Adrenal gland (tissue), 9 donors: ENCODE measurements at regions not wholly inside any gene's neighbourhood (a gene's known extent, or its start where the extent isn't known, plus 50 kb on each side); places are given as distances from the start of the nearest gene placed in this dataset.
"Not testable (repeated sequence)": the region's sequence is repeated elsewhere in the genome, so short reads cannot be mapped to it uniquely, and the experiment has no call there.

Source experiments
- DNase-seq, 7 donors: peaks; one replicate each; pipeline ENCODE4 v3.0.0-alpha.2; 2019 to 2020
- H3K27ac ChIP-seq, 5 donors: fragments of 200-600 bp; sonication (generic) in 4 of 5; 1 replicate in 3 of 5; 2 replicates in 2 of 5; pipeline versions ENCODE4 v1.5.1 to v1.8.0; 2016 to 2020; ENCODE audit warnings: mild to moderate bottlenecking in 1 of 5
- H3K27me3 ChIP-seq: fragments of 200-600 bp; 2 replicates; pipeline ENCODE4 v1.8.0; 2021
- H3K36me3 ChIP-seq, 2 donors: fragments of 200-600 bp; replicated peaks in 1 of 2; 1 replicate in 1 of 2; 2 replicates in 1 of 2; pipeline versions ENCODE4 v1.5.1 to v1.8.0; 2018 to 2022
- H3K4me1 ChIP-seq, 2 donors: fragments of 200-600 bp; replicated peaks in 1 of 2; 1 replicate in 1 of 2; 2 replicates in 1 of 2; pipeline versions ENCODE4 v1.5.1 to v1.8.0; 2018 to 2021
- H3K4me3 ChIP-seq, 4 donors: fragments of 200-600 bp; sonication (generic) in 3 of 4; one replicate each; pipeline ENCODE4 v1.5.1; 2016 to 2018
- H3K9me3 ChIP-seq, 3 donors: fragments of 200-600 bp; sonication (generic) in 1 of 3; replicated peaks in 1 of 3; 1 replicate in 2 of 3; 2 replicates in 1 of 3; pipeline versions ENCODE4 v1.5.1 to v1.8.0; 2016 to 2021
- CTCF ChIP-seq, 6 experiments: fragments of 450-650 bp in 4 of 6; fragments of 200-600 bp in 2 of 6; sonication (generic) in 1 of 6; IDR thresholded peaks; 1 replicate in 5 of 6; 2 replicates in 1 of 6; pipeline versions ENCODE4 v1.5.1 to v1.8.0; 2016 to 2021; ENCODE audit warnings: antibody characterized with exemption in 6 of 6, mild to moderate bottlenecking in 2 of 6, moderate library complexity in 1 of 6
- POLR2A ChIP-seq, 2 donors: fragments of 450-650 bp; IDR thresholded peaks; one replicate each; pipeline ENCODE4 v1.6.1; 2017; ENCODE audit warnings: antibody characterized with exemption in 2 of 2, mild to moderate bottlenecking in 2 of 2, moderate library complexity in 1 of 2
- WGBS, 4 donors: extraction: QIAGEN DNeasy Blood & Tissue Kit in 2 of 4; methylation state at CpG; one replicate each; pipeline versions ENCODE4 v1.1.5 to v1.1.7; 2013 to 2017; 5-methylcytosine and 5-hydroxymethylcytosine counted together
- intact Hi-C, 2 donors: fragments of 100-400 bp; cut with DNase I; formaldehyde crosslinking; loops; one replicate each; pipeline versions ENCODE4 v1.14.1 to v1.15.0; 2022 to 2023
- donor health status: healthy with polysubstance abuse.
- donor health status: Bipolar disorder and iron deficiency.
- donor health status: DM: yes; HTN: yes; CAD: no.
- donor health status: DM: no; HTN: no; CAD: no.
- donor health status: DM: no; HTN: no; CAD: no.

GRCh38 chr13:87814403-87814802 lies 143.2 kb downstream of the SLITRK5 start:
- intact Hi-C loops = no loop called here
- WGBS, 4 donors = 43 to 52% (median 48%) methylated on average over 3 of the region's 3 CpGs
- no peaks in the 10 kb centered on the region for H3K27me3 ChIP-seq
- no peak overlapping the region for H3K4me3 ChIP-seq
- no peaks in the 10 kb centered on the region for H3K4me1 ChIP-seq
- H3K9me3 ChIP-seq = no peaks in the 10 kb centered on the region
- H3K36me3 ChIP-seq = no peaks in the 10 kb centered on the region
- no peak for TF ChIP-seq CTCF (IDR thresholded peaks at IDR 0.05)
- TF ChIP-seq POLR2A (IDR thresholded peaks at IDR 0.05) = no peak
- no peak for DNase-seq
- H3K27ac ChIP-seq = no peak overlapping the region

- TF ChIP-seq POLR2A (IDR thresholded peaks at IDR 0.05) (no peak), CTCF (IDR thresholded peaks at IDR 0.05) (no peak)
- H3K36me3 ChIP-seq = no peaks in the 10 kb centered on the region
- H3K4me3 ChIP-seq = no peak overlapping the region
- intact Hi-C loops = no loop called here
- H3K27me3 ChIP-seq = no peaks in the 10 kb centered on the region
- no peak for DNase-seq
- H3K4me1 ChIP-seq = no peaks in the 10 kb centered on the region
- H3K9me3 ChIP-seq = no peaks in the 10 kb centered on the region
- WGBS, 4 donors = 21 to 44% (median 33%) methylated on average over 1 of the region's 1 CpG
- no peak overlapping the region for H3K27ac ChIP-seq
These were observed 149.1 kb downstream of the SLITRK5 start for GRCh38 chr13:87820241-87820640.

- no peak for TF ChIP-seq CTCF (IDR thresholded peaks at IDR 0.05)
- no peak for TF ChIP-seq POLR2A (IDR thresholded peaks at IDR 0.05)
- H3K4me1 ChIP-seq = no peaks in the 10 kb centered on the region
- intact Hi-C loops = no loop called here
- DNase-seq = no peak
- WGBS, 4 donors = 76 to 82% (median 79%) methylated on average over 4 of the region's 4 CpGs
- H3K36me3 ChIP-seq = no peaks in the 10 kb centered on the region
- H3K9me3 ChIP-seq = no peaks in the 10 kb centered on the region
- no peak overlapping the region for H3K27ac ChIP-seq
- no peaks in the 10 kb centered on the region for H3K27me3 ChIP-seq
- H3K4me3 ChIP-seq = no peak overlapping the region
These were observed 150.3 kb downstream of the SLITRK5 start for GRCh38 chr13:87821512-87821911.

GRCh38 chr13:87826301-87826700 lies 155.1 kb downstream of the SLITRK5 start:
- DNase-seq, H3K27me3 ChIP-seq, H3K9me3 ChIP-seq, H3K27ac ChIP-seq, H3K4me1 ChIP-seq, intact Hi-C loops, H3K4me3 ChIP-seq, H3K36me3 ChIP-seq: not testable (repeated sequence)
- 58 to 73% (median 63%) methylated on average over 2 of the region's 2 CpGs for WGBS, 4 donors

- H3K4me3 ChIP-seq = no peak overlapping the region
- H3K27ac ChIP-seq = no peak overlapping the region
- intact Hi-C loops = no loop called here
- DNase-seq = no peak
- no peaks in the 10 kb centered on the region for H3K9me3 ChIP-seq
- TF ChIP-seq CTCF (IDR thresholded peaks at IDR 0.05) (no peak), POLR2A (IDR thresholded peaks at IDR 0.05) (no peak)
- H3K27me3 ChIP-seq = no peaks in the 10 kb centered on the region
- H3K36me3 ChIP-seq = no peaks in the 10 kb centered on the region
- H3K4me1 ChIP-seq = no peaks in the 10 kb centered on the region
- WGBS, 4 donors = 91 to 94% (median 93%) methylated on average over 4 of the region's 4 CpGs
These were observed 156.3 kb downstream of the SLITRK5 start for GRCh38 chr13:87827479-87827878.
